Mesothelial cell of epicardium (in vitro differentiated cells): ENCODE measurements at regions not wholly inside any gene's neighbourhood (a gene's known extent, or its start where the extent isn't known, plus 50 kb on each side); places are given as distances from the start of the nearest gene placed in this dataset.

Source experiments
- DNase-seq, 2 experiments: peaks; one replicate each; pipeline ENCODE4 v3.0.0; 2021; ENCODE audit warnings: low spot score in 2 of 2; ENCODE audit not compliant: unreplicated experiment in 2 of 2
- H3K27ac Mint-ChIP-seq: 2 replicates; pipeline ENCODE4 v1.8.0; 2021; ENCODE audit warnings: mixed read lengths
- H3K27me3 Mint-ChIP-seq: 2 replicates; pipeline ENCODE4 v1.8.0; 2021; ENCODE audit warnings: low read depth, mixed read lengths
- H3K36me3 Mint-ChIP-seq: 2 replicates; pipeline ENCODE4 v1.8.0; 2021; ENCODE audit warnings: mixed read lengths
- H3K4me1 Mint-ChIP-seq: 2 replicates; pipeline ENCODE4 v1.8.0; 2021; ENCODE audit warnings: mixed read lengths
- H3K4me3 Mint-ChIP-seq: 2 replicates; pipeline ENCODE4 v1.8.0; 2021; ENCODE audit warnings: mild to moderate bottlenecking, moderate library complexity, mixed read lengths
- H3K9me3 Mint-ChIP-seq: 2 replicates; pipeline ENCODE4 v1.8.0; 2021; ENCODE audit warnings: mixed read lengths
- TF ChIP-seq, protein P1 (sequence below): fragments of 200-600 bp; sonication (generic); IDR thresholded peaks from one replicate; pipeline ENCODE4 v1.5.0; 2021; ENCODE audit warnings: antibody characterized with exemption; ENCODE audit not compliant: unreplicated experiment

DNA sequence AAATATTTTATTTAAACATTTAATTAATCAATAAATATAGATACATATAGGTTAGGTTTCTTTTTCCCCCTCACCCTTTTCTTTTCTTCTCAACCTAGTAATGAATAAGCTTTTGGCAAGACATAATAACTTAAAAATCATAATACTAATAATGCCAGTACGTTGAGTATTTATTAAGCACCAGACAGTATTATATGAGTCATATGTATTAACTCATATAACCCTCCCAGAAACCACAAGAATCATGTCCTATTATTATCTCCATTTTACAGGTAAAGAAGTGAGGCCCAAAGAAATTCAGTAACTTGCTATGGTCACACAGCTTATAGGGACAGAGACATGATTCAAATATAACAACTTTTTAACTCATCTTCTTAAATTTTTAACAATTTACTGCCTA is 834.5 kb upstream of the ADGRL2 start:
- Mint-ChIP-seq H3K27ac (no peak overlapping the region), H3K36me3 (no peaks in the 10 kb centered on the region), H3K27me3 (no peaks in the 10 kb centered on the region), H3K4me1 (no peaks in the 10 kb centered on the region), H3K9me3 (no peaks in the 10 kb centered on the region), H3K4me3 (no peak overlapping the region)
- DNase-seq: no peak
- TF ChIP-seq, protein P1, sequence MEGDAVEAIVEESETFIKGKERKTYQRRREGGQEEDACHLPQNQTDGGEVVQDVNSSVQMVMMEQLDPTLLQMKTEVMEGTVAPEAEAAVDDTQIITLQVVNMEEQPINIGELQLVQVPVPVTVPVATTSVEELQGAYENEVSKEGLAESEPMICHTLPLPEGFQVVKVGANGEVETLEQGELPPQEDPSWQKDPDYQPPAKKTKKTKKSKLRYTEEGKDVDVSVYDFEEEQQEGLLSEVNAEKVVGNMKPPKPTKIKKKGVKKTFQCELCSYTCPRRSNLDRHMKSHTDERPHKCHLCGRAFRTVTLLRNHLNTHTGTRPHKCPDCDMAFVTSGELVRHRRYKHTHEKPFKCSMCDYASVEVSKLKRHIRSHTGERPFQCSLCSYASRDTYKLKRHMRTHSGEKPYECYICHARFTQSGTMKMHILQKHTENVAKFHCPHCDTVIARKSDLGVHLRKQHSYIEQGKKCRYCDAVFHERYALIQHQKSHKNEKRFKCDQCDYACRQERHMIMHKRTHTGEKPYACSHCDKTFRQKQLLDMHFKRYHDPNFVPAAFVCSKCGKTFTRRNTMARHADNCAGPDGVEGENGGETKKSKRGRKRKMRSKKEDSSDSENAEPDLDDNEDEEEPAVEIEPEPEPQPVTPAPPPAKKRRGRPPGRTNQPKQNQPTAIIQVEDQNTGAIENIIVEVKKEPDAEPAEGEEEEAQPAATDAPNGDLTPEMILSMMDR: no peak

DNA sequence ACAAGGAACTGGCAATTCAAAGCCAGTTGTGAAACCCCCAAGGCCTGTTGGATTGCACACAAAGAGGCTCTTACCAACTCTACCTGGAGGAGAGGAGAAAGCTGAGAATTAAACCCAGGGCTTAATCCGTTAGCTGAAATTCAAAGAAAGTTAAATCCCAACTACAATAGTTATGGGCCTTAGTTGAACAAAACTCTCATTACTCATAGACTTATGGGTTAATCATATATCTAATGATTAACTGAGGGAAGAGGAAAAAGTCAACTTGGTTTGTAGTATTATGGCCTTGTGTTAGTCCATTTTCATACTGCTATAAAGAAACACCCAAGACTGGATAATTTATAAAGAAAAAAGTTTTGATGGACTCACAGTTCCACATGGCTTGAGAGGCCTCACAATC is 838.2 kb upstream of the ADGRL2 start:
- no peak for DNase-seq
- no peak overlapping the region for H3K27ac Mint-ChIP-seq
- no peaks in the 10 kb centered on the region for H3K36me3 Mint-ChIP-seq
- H3K27me3 Mint-ChIP-seq: no peaks in the 10 kb centered on the region
- H3K9me3 Mint-ChIP-seq: no peaks in the 10 kb centered on the region
- no peaks in the 10 kb centered on the region for H3K4me1 Mint-ChIP-seq
- TF ChIP-seq, protein P1: no peak
- H3K4me3 Mint-ChIP-seq: no peak overlapping the region

DNA sequence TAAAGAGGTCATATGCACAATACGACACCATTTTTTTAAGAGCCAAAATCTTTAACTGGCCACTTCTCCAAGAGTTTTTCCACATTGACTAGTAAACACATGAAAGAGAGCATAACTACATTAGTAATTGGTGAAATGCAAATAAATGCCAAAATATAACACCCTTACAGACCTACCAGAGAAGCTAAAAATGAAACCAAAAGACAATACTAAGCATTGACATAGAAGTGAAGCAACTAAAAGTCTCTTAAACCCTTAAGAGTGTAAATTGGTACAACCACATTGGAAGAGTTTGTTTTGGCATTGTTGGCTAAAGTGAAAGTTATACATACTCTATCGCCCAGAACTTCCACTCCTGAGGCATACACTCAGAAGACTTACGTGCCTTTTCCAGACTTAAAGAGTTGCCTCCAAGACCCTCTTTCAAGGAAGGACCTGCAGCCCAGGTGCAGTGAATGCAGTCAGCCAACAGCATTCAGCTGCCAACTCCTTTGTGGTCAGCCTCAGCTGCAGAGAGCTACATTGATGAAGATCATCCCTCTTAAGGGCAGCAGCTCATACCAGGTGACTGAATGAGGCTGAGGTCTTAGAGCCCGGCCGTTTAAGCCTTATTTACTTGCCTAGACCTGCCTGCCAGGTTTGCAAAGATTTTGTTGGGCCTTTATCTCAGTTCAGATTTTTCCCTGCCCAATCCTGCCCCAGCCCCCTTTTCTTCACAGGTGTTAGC is 839.1 kb upstream of the ADGRL2 start:
- no peak overlapping the region for H3K4me3 Mint-ChIP-seq
- H3K4me1 Mint-ChIP-seq: no peaks in the 10 kb centered on the region
- no peak for DNase-seq
- H3K27me3 Mint-ChIP-seq: no peaks in the 10 kb centered on the region
- TF ChIP-seq, protein P1: no peak
- no peaks in the 10 kb centered on the region for H3K36me3 Mint-ChIP-seq
- H3K9me3 Mint-ChIP-seq: no peaks in the 10 kb centered on the region
- no peak overlapping the region for H3K27ac Mint-ChIP-seq

DNA sequence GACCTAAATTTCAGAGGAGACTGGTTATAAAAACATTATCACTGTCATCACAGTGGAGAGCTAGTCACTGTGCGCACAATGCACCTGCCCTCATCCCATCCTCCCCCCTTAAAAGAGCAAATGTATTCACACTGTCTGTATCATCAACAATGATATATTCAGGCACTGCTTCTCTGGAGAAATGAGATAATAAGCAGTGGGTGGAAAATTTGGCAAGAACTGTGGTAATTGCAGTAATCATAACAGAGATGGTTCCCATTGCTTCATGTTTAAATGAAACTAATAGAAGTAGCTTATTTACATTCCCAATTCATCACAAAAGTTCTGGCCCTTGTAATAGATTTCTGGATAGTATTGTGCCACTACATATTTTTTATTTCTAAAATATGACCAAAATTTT is 867.4 kb upstream of the ADGRL2 start:
- Mint-ChIP-seq H3K27me3 (no peaks in the 10 kb centered on the region), H3K4me1 (no peaks in the 10 kb centered on the region), H3K4me3 (no peak overlapping the region), H3K27ac (no peak overlapping the region), H3K9me3 (peaks cover 32% of the 10 kb centered on the region), H3K36me3 (peaks cover 7% of the 10 kb centered on the region)
- DNase-seq: no peak
- TF ChIP-seq, protein P1: no peak

DNA sequence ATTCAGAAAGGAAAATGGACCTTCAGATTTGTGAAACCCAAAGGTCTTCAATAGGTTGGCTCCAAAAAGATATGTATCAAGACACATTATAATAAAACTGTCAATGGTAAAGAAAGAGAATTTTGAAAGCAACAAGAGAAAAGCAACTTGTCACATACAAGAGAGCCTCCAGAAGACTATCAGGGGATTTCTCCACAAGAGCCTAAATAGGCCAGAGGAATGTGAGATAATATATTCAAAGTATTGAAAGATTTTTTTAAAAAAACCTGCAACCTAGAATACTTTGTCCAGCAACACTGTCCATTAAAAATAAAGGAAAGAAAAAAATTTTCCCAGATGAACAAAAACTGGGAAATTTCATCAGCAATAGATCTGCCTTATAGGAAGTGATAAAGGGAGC is 869.6 kb upstream of the ADGRL2 start:
- no peaks in the 10 kb centered on the region for H3K4me1 Mint-ChIP-seq
- no peak overlapping the region for H3K4me3 Mint-ChIP-seq
- no peak overlapping the region for H3K27ac Mint-ChIP-seq
- peaks cover 7% of the 10 kb centered on the region for H3K36me3 Mint-ChIP-seq
- no peak for DNase-seq
- no peaks in the 10 kb centered on the region for H3K27me3 Mint-ChIP-seq
- peaks cover 37% of the 10 kb centered on the region for H3K9me3 Mint-ChIP-seq
- TF ChIP-seq, protein P1: no peak
